ENCODE measurements at regions not wholly inside any gene's neighbourhood (a gene's known extent, or its start where the extent isn't known, plus 50 kb on each side); places are given as distances from the start of the nearest gene placed in this dataset.

GRCh38 chr12:118743896-118744700, 237.2 kb upstream of the SRRM4 start:
- peaks cover 4% of the 10 kb centered on the region for H3K4me1 ChIP-seq (ENCODE audit: insufficient read depth, low read length)
- no peaks in the 10 kb centered on the region for H3K27me3 ChIP-seq (ENCODE audit: insufficient read depth, low read length)
- H2AFZ ChIP-seq (ENCODE audit: low read depth, low read length): no peak overlapping the region
- H3K4me3 ChIP-seq (ENCODE audit: low read length): no peak overlapping the region
- H3K36me3 ChIP-seq (ENCODE audit: insufficient read depth, low read length): no peaks in the 10 kb centered on the region
- H3K9me3 ChIP-seq (ENCODE audit: low read length): no peaks in the 10 kb centered on the region

- Histone ChIP-seq H3K36me3 (ENCODE audit: insufficient read depth, low read length) (no peaks in the 10 kb centered on the region), H3K27me3 (ENCODE audit: insufficient read depth, low read length) (no peaks in the 10 kb centered on the region), H3K4me3 (ENCODE audit: low read length) (no peak overlapping the region), H2AFZ (ENCODE audit: low read depth, low read length) (no peak overlapping the region), H3K9me3 (ENCODE audit: low read length) (no peaks in the 10 kb centered on the region), H3K4me1 (ENCODE audit: insufficient read depth, low read length) (peaks cover 3% of the 10 kb centered on the region)
Observed at GRCh38 chr12:118746176-118746575, 235.2 kb upstream of the SRRM4 start.

- Histone ChIP-seq H3K36me3 (ENCODE audit: insufficient read depth, low read length) (no peaks in the 10 kb centered on the region), H3K4me3 (ENCODE audit: low read length) (no peak overlapping the region), H3K4me1 (ENCODE audit: insufficient read depth, low read length) (no peaks in the 10 kb centered on the region), H3K9me3 (ENCODE audit: low read length) (no peaks in the 10 kb centered on the region), H3K27me3 (ENCODE audit: insufficient read depth, low read length) (no peaks in the 10 kb centered on the region), H2AFZ (ENCODE audit: low read depth, low read length) (no peak overlapping the region)
Observed at GRCh38 chr12:118746960-118747359, 234.4 kb upstream of the SRRM4 start.

GRCh38 chr12:118747771-118748170, 233.6 kb upstream of the SRRM4 start:
- Histone ChIP-seq H3K4me1 (ENCODE audit: insufficient read depth, low read length) (no peaks in the 10 kb centered on the region), H3K36me3 (ENCODE audit: insufficient read depth, low read length) (no peaks in the 10 kb centered on the region), H3K9me3 (ENCODE audit: low read length) (no peaks in the 10 kb centered on the region), H2AFZ (ENCODE audit: low read depth, low read length) (no peak overlapping the region), H3K4me3 (ENCODE audit: low read length) (no peak overlapping the region), H3K27me3 (ENCODE audit: insufficient read depth, low read length) (no peaks in the 10 kb centered on the region)

GRCh38 chr12:118748478-118749380, 232.6 kb upstream of the SRRM4 start:
- Histone ChIP-seq H3K4me3 (ENCODE audit: low read length) (no peak overlapping the region), H3K4me1 (ENCODE audit: insufficient read depth, low read length) (no peaks in the 10 kb centered on the region), H3K36me3 (ENCODE audit: insufficient read depth, low read length) (no peaks in the 10 kb centered on the region), H3K27me3 (ENCODE audit: insufficient read depth, low read length) (no peaks in the 10 kb centered on the region), H2AFZ (ENCODE audit: low read depth, low read length) (no peak overlapping the region), H3K9me3 (ENCODE audit: low read length) (no peaks in the 10 kb centered on the region)

GRCh38 chr12:118749646-118750045, 231.7 kb upstream of the SRRM4 start:
- H3K4me1 ChIP-seq (ENCODE audit: insufficient read depth, low read length): no peaks in the 10 kb centered on the region
- H3K4me3 ChIP-seq (ENCODE audit: low read length): no peak overlapping the region
- no peak overlapping the region for H2AFZ ChIP-seq (ENCODE audit: low read depth, low read length)
- H3K27me3 ChIP-seq (ENCODE audit: insufficient read depth, low read length): no peaks in the 10 kb centered on the region
- H3K36me3 ChIP-seq (ENCODE audit: insufficient read depth, low read length): no peaks in the 10 kb centered on the region
- no peaks in the 10 kb centered on the region for H3K9me3 ChIP-seq (ENCODE audit: low read length)

- Histone ChIP-seq H3K27me3 (ENCODE audit: insufficient read depth, low read length) (no peaks in the 10 kb centered on the region), H3K36me3 (ENCODE audit: insufficient read depth, low read length) (no peaks in the 10 kb centered on the region), H3K9me3 (ENCODE audit: low read length) (no peaks in the 10 kb centered on the region), H3K4me1 (ENCODE audit: insufficient read depth, low read length) (no peaks in the 10 kb centered on the region), H3K4me3 (ENCODE audit: low read length) (no peak overlapping the region), H2AFZ (ENCODE audit: low read depth, low read length) (no peak overlapping the region)
Observed at GRCh38 chr12:118750666-118751065, 230.7 kb upstream of the SRRM4 start.

- H3K27me3 ChIP-seq (ENCODE audit: insufficient read depth, low read length): no peaks in the 10 kb centered on the region
- no peak overlapping the region for H3K4me3 ChIP-seq (ENCODE audit: low read length)
- no peaks in the 10 kb centered on the region for H3K4me1 ChIP-seq (ENCODE audit: insufficient read depth, low read length)
- H2AFZ ChIP-seq (ENCODE audit: low read depth, low read length): no peak overlapping the region
- H3K36me3 ChIP-seq (ENCODE audit: insufficient read depth, low read length): no peaks in the 10 kb centered on the region
- H3K9me3 ChIP-seq (ENCODE audit: low read length): no peaks in the 10 kb centered on the region
Observed at GRCh38 chr12:118751355-118751754, 230.0 kb upstream of the SRRM4 start.

- Histone ChIP-seq H3K4me3 (ENCODE audit: low read length) (no peak overlapping the region), H3K4me1 (ENCODE audit: insufficient read depth, low read length) (no peaks in the 10 kb centered on the region), H3K27me3 (ENCODE audit: insufficient read depth, low read length) (no peaks in the 10 kb centered on the region), H3K36me3 (ENCODE audit: insufficient read depth, low read length) (no peaks in the 10 kb centered on the region), H2AFZ (ENCODE audit: low read depth, low read length) (no peak overlapping the region), H3K9me3 (ENCODE audit: low read length) (no peaks in the 10 kb centered on the region)
Observed at GRCh38 chr12:118760623-118761022, 220.7 kb upstream of the SRRM4 start.

GRCh38 chr12:118763234-118763633, 218.1 kb upstream of the SRRM4 start:
- Histone ChIP-seq H3K4me3 (ENCODE audit: low read length) (no peak overlapping the region), H3K36me3 (ENCODE audit: insufficient read depth, low read length) (no peaks in the 10 kb centered on the region), H3K9me3 (ENCODE audit: low read length) (no peaks in the 10 kb centered on the region), H3K27me3 (ENCODE audit: insufficient read depth, low read length) (no peaks in the 10 kb centered on the region), H3K4me1 (ENCODE audit: insufficient read depth, low read length) (no peaks in the 10 kb centered on the region), H2AFZ (ENCODE audit: low read depth, low read length) (no peak overlapping the region)

GRCh38 chr12:118773956-118774723, 207.2 kb upstream of the SRRM4 start:
- Histone ChIP-seq H3K4me1 (ENCODE audit: insufficient read depth, low read length) (peaks cover 11% of the 10 kb centered on the region), H3K9me3 (ENCODE audit: low read length) (no peaks in the 10 kb centered on the region), H2AFZ (ENCODE audit: low read depth, low read length) (peak overlapping the region; percentile 62), H3K27me3 (ENCODE audit: insufficient read depth, low read length) (no peaks in the 10 kb centered on the region), H3K36me3 (ENCODE audit: insufficient read depth, low read length) (no peaks in the 10 kb centered on the region), H3K4me3 (ENCODE audit: low read length) (peak overlapping the region; percentile 33)

- peaks cover 11% of the 10 kb centered on the region for H3K4me1 ChIP-seq (ENCODE audit: insufficient read depth, low read length)
- H3K27me3 ChIP-seq (ENCODE audit: insufficient read depth, low read length): no peaks in the 10 kb centered on the region
- no peak overlapping the region for H3K4me3 ChIP-seq (ENCODE audit: low read length)
- no peak overlapping the region for H2AFZ ChIP-seq (ENCODE audit: low read depth, low read length)
- H3K9me3 ChIP-seq (ENCODE audit: low read length): no peaks in the 10 kb centered on the region
- H3K36me3 ChIP-seq (ENCODE audit: insufficient read depth, low read length): no peaks in the 10 kb centered on the region
Observed at GRCh38 chr12:118777504-118777903, 203.8 kb upstream of the SRRM4 start.

- no peaks in the 10 kb centered on the region for H3K27me3 ChIP-seq (ENCODE audit: insufficient read depth, low read length)
- H2AFZ ChIP-seq (ENCODE audit: low read depth, low read length): no peak overlapping the region
- H3K36me3 ChIP-seq (ENCODE audit: insufficient read depth, low read length): no peaks in the 10 kb centered on the region
- no peaks in the 10 kb centered on the region for H3K9me3 ChIP-seq (ENCODE audit: low read length)
- no peak overlapping the region for H3K4me3 ChIP-seq (ENCODE audit: low read length)
- peaks cover 11% of the 10 kb centered on the region for H3K4me1 ChIP-seq (ENCODE audit: insufficient read depth, low read length)
Observed at GRCh38 chr12:118778077-118778476, 203.3 kb upstream of the SRRM4 start.

Data from neuron (in vitro differentiated cells).